HG03196 (cell line): ENCODE measurements at regions not wholly inside any gene's neighbourhood (a gene's known extent, or its start where the extent isn't known, plus 50 kb on each side); places are given as distances from the start of the nearest gene placed in this dataset.

Experiments
- ATAC-seq: cut with Tn5 transposase; IDR thresholded peaks from one replicate; pipeline ENCODE4 v1.9.1; 2021; ENCODE audit not compliant: unreplicated experiment

GRCh38 chr21:38688068-38688467 lies 117.7 kb upstream of the ETS2 start:
- ATAC-seq: no peak

GRCh38 chr21:38691631-38692030 lies 114.1 kb upstream of the ETS2 start:
- ATAC-seq: no peak

- ATAC-seq: no peak
Measured at GRCh38 chr21:38696579-38696978, 109.2 kb upstream of the ETS2 start.

GRCh38 chr21:38699048-38699447 lies 106.7 kb upstream of the ETS2 start:
- ATAC-seq: no peak

GRCh38 chr21:38702196-38702595 lies 103.5 kb upstream of the ETS2 start:
- ATAC-seq: no peak

- ATAC-seq: no peak
Measured at GRCh38 chr21:38709876-38710275, 95.9 kb upstream of the ETS2 start.

GRCh38 chr21:38712071-38712470 lies 93.7 kb upstream of the ETS2 start:
- no peak for ATAC-seq

- ATAC-seq: no peak
Measured at GRCh38 chr21:38712664-38713063, 93.1 kb upstream of the ETS2 start.

- ATAC-seq: no peak
Measured at GRCh38 chr21:38714039-38714817, 91.5 kb upstream of the ETS2 start.

- no peak for ATAC-seq
Measured at GRCh38 chr21:38714999-38715398, 90.7 kb upstream of the ETS2 start.

- no peak for ATAC-seq
Measured at GRCh38 chr21:38716088-38716487, 89.6 kb upstream of the ETS2 start.

GRCh38 chr21:38716942-38717341 lies 88.8 kb upstream of the ETS2 start:
- no peak for ATAC-seq

- ATAC-seq: no peak
Measured at GRCh38 chr21:38718481-38718880, 87.2 kb upstream of the ETS2 start.

- no peak for ATAC-seq
Measured at GRCh38 chr21:38720074-38720473, 85.7 kb upstream of the ETS2 start.

GRCh38 chr21:38721055-38721454 lies 84.7 kb upstream of the ETS2 start:
- no peak for ATAC-seq

- no peak for ATAC-seq
Measured at GRCh38 chr21:38721958-38722357, 83.8 kb upstream of the ETS2 start.

GRCh38 chr21:38725196-38726157 lies 80.3 kb upstream of the ETS2 start:
- ATAC-seq: no peak

- no peak for ATAC-seq
Measured at GRCh38 chr21:38726482-38726881, 79.2 kb upstream of the ETS2 start.

- no peak for ATAC-seq
Measured at GRCh38 chr21:38729291-38729690, 76.4 kb upstream of the ETS2 start.

- no peak for ATAC-seq
Measured at GRCh38 chr21:38729754-38730379, 75.9 kb upstream of the ETS2 start.

- no peak for ATAC-seq
Measured at GRCh38 chr21:38733972-38734546, 71.7 kb upstream of the ETS2 start.
